ENCODE measurements at regions not wholly inside any gene's neighbourhood (a gene's known extent, or its start where the extent isn't known, plus 50 kb on each side); places are given as distances from the start of the nearest gene placed in this dataset.

DNA sequence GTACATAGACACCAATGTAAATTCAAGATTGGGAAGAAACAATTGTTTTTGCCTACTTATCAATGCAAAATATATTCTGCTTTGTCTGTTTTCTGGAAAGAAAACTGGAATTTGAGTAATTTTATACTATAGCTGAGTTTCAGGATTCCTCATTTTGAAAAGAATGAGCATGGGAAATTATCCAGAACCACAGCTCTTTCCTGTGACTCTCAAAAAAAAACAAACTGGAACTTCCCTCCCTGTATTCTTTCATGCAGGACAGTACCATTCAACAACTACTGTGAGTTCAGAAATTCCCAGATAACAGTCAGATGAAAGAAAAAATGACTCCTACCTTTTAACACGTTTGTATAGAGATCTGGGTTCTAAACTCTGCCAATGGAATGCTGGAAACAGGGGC is 372.4 kb downstream of the TGFB2 start:
- TF ChIP-seq POLR2A (IDR thresholded peaks at IDR 0.05; ENCODE audit: low read length) (no peak), GATA1 (IDR thresholded peaks at IDR 0.05; ENCODE audit: low read depth, low read length) (no peak)
